Kidney (tissue), 13 donors: ENCODE measurements at regions not wholly inside any gene's neighbourhood (a gene's known extent, or its start where the extent isn't known, plus 50 kb on each side); places are given as distances from the start of the nearest gene placed in this dataset.

Source experiments
- DNase-seq, 5 donors: peaks; one replicate each; pipeline ENCODE4 v3.0.0-alpha.2; 2013 to 2020
- FAIRE-seq: peaks from 2 replicates; lab custom pipeline; 2012; peaks lifted over from hg19 to GRCh38; lab: Jason Lieb, UNC
- H3K27ac ChIP-seq, 2 donors: one replicate each; pipeline ENCODE4 v1.7.0; 2013; ENCODE audit warnings: low read depth in 2 of 2, low read length in 2 of 2, inconsistent platforms in 1 of 2
- H3K27me3 ChIP-seq: one replicate; pipeline ENCODE4 v1.7.1; 2013; ENCODE audit warnings: low read length, inconsistent platforms; ENCODE audit not compliant: control insufficient read depth, insufficient read depth
- H3K36me3 ChIP-seq, 3 donors: one replicate each; pipeline versions ENCODE4 v1.7.0 to v1.7.1; 2013; ENCODE audit warnings: low read length in 3 of 3, control low read depth in 1 of 3, inconsistent platforms in 1 of 3; ENCODE audit not compliant: insufficient read depth in 3 of 3, control insufficient read depth in 2 of 3
- H3K4me1 ChIP-seq, 3 donors: one replicate each; pipeline versions ENCODE4 v1.7.0 to v1.7.1; 2013; ENCODE audit warnings: low read length in 3 of 3, inconsistent platforms in 1 of 3, low read depth in 1 of 3; ENCODE audit not compliant: control insufficient read depth in 2 of 3, insufficient read depth in 2 of 3
- H3K4me3 ChIP-seq, 3 donors: one replicate each; pipeline versions ENCODE4 v1.7.0 to v1.8.1; 2013; ENCODE audit warnings: low read length in 3 of 3, control low read depth in 1 of 3, inconsistent platforms in 1 of 3
- H3K9ac ChIP-seq, 3 donors: one replicate each; pipeline versions ENCODE4 v1.7.0 to v1.7.1; 2013; ENCODE audit warnings: low read length in 3 of 3, control low read depth in 1 of 3, inconsistent platforms in 1 of 3
- H3K9me3 ChIP-seq, 3 donors: one replicate each; pipeline versions ENCODE4 v1.7.0 to v1.7.1; 2013; ENCODE audit warnings: low read length in 3 of 3, control low read depth in 1 of 3, inconsistent platforms in 1 of 3; ENCODE audit not compliant: control insufficient read depth in 2 of 3, insufficient read depth in 1 of 3
- CTCF ChIP-seq: IDR thresholded peaks from 3 replicates; pipeline ENCODE4 v1.5.1; 2012; ENCODE audit warnings: mild to moderate bottlenecking, moderate library complexity, borderline replicate concordance; ENCODE audit not compliant: insufficient read depth; ENCODE audit errors: extremely low read depth
- intact Hi-C: fragments of 100-400 bp; cut with DNase I; formaldehyde crosslinking; loops from one replicate; pipeline ENCODE4 v1.11.1; 2022
- donor health status: control.
- donor health status: control.
- donor health status: control.
- donor health status: control.
- donor health status: control.
- donor health status: DM: yes; HTN: yes; CAD: no.
- donor health status: Normal renal cell carcinoma (clear cell type).

- intact Hi-C loops: no loop called here
- Histone ChIP-seq H3K9me3 (no peaks in the 10 kb centered on the region), H3K4me3 (no peak overlapping the region), H3K27me3 (no peaks in the 10 kb centered on the region), H3K9ac (peak overlapping the region in 1 of 3 donors; percentile 26), H3K36me3 (peaks cover 4 to 8% (median 5%) of the 10 kb centered on the region in 3 donors), H3K4me1 (peaks cover 0 to 14% (median 10%) of the 10 kb centered on the region in 3 donors), H3K27ac (peak overlapping the region in 1 of 2 donors; percentile 43)
- DNase-seq (peak; percentile 71 to 92 (median 88)), FAIRE-seq (no peak)
- peak; percentile 45 for TF ChIP-seq CTCF
Observed at GRCh38 chr11:71120471-71120896, 131.9 kb downstream of the SHANK2 start.

GRCh38 chr11:71119656-71120269 lies 132.6 kb downstream of the SHANK2 start:
- Histone ChIP-seq H3K4me3 (no peak overlapping the region), H3K4me1 (peaks cover 0 to 14% (median 10%) of the 10 kb centered on the region in 3 donors), H3K9ac (peak overlapping the region in 1 of 3 donors; percentile 26), H3K9me3 (no peaks in the 10 kb centered on the region), H3K36me3 (peaks cover 4 to 8% (median 5%) of the 10 kb centered on the region in 3 donors), H3K27me3 (no peaks in the 10 kb centered on the region), H3K27ac (peak overlapping the region in 1 of 2 donors; percentile 60)
- no peak for FAIRE-seq
- peak in 1 of 5 donors; percentile 22 for DNase-seq
- intact Hi-C loops: no loop called here
- TF ChIP-seq CTCF: no peak

- Histone ChIP-seq H3K36me3 (peaks cover under 1 to 5% (median 4%) of the 10 kb centered on the region in 3 donors), H3K9ac (peak overlapping the region in 1 of 3 donors; percentile 19), H3K27me3 (no peaks in the 10 kb centered on the region), H3K4me1 (peaks cover 0 to 14% (median 10%) of the 10 kb centered on the region in 3 donors), H3K9me3 (no peaks in the 10 kb centered on the region), H3K27ac (peak overlapping the region in 1 of 2 donors; percentile 11), H3K4me3 (no peak overlapping the region)
- TF ChIP-seq CTCF: no peak
- DNase-seq (peak in 2 of 5 donors; percentile 32 to 70), FAIRE-seq (no peak)
- intact Hi-C loops: no loop called here
Observed at GRCh38 chr11:71118671-71119250, 133.6 kb downstream of the SHANK2 start.
